GM12873 (cell line): ENCODE measurements at regions not wholly inside any gene's neighbourhood (a gene's known extent, or its start where the extent isn't known, plus 50 kb on each side); places are given as distances from the start of the nearest gene placed in this dataset.

Source experiments
- CTCF ChIP-seq: IDR thresholded peaks from 2 replicates; pipeline ENCODE4 v1.5.1; 2012; ENCODE audit warnings: low read depth, mild to moderate bottlenecking, moderate library complexity, low read length, control low read depth; ENCODE audit not compliant: insufficient read depth; ENCODE audit errors: missing control alignments

- no peak for TF ChIP-seq CTCF
Observed at GRCh38 chr5:98530224-98530623, 243.2 kb upstream of the RGMB start.

GRCh38 chr5:98535901-98536300, 237.6 kb upstream of the RGMB start:
- TF ChIP-seq CTCF, result no peak

GRCh38 chr5:98540056-98540455, 233.4 kb upstream of the RGMB start:
- no peak for TF ChIP-seq CTCF

GRCh38 chr5:98541641-98542040, 231.8 kb upstream of the RGMB start:
- no peak for TF ChIP-seq CTCF

- TF ChIP-seq CTCF, result no peak
Observed at GRCh38 chr5:98543490-98543889, 230.0 kb upstream of the RGMB start.

GRCh38 chr5:98556712-98557111, 216.8 kb upstream of the RGMB start:
- no peak for TF ChIP-seq CTCF

- TF ChIP-seq CTCF, result no peak
Observed at GRCh38 chr5:98557916-98558315, 215.5 kb upstream of the RGMB start.
